Brain microvascular endothelial cell (primary cell): ENCODE measurements at regions not wholly inside any gene's neighbourhood (a gene's known extent, or its start where the extent isn't known, plus 50 kb on each side); places are given as distances from the start of the nearest gene placed in this dataset.
"Not testable (repeated sequence)": the region's sequence is repeated elsewhere in the genome, so short reads cannot be mapped to it uniquely, and the experiment has no call there.

ENCODE experiments used
- DNase-seq: peaks from one replicate; pipeline ENCODE4 v3.0.0-alpha.2; 2020
- H3K27ac ChIP-seq: fragments of 250-450 bp; sonication (Bioruptor Pico); 2 replicates; pipeline ENCODE4 v1.5.1; 2020; ENCODE audit warnings: mild to moderate bottlenecking, moderate library complexity
- H3K27me3 ChIP-seq: fragments of 250-450 bp; sonication (Bioruptor Pico); replicated peaks from 2 replicates; pipeline ENCODE4 v1.5.1; 2020; ENCODE audit warnings: mild to moderate bottlenecking
- H3K36me3 ChIP-seq: fragments of 250-450 bp; sonication (Bioruptor Pico); replicated peaks from 2 replicates; pipeline ENCODE4 v1.5.1; 2020; ENCODE audit warnings: mild to moderate bottlenecking
- H3K4me3 ChIP-seq: 2 replicates; pipeline ENCODE4 v1.5.1; 2011; ENCODE audit warnings: low read depth, mild to moderate bottlenecking, control low read depth, low read length, moderate library complexity
- CTCF ChIP-seq: IDR thresholded peaks from 2 replicates; pipeline ENCODE4 v1.5.1; 2011; ENCODE audit warnings: low read depth, mild to moderate bottlenecking, moderate library complexity, low read length, control low read depth, inconsistent platforms; ENCODE audit errors: missing control alignments
- in situ Hi-C: cut with HindIII; loops from 2 replicates; pipeline ENCODE4 v1.10.0; 2017; ENCODE audit warnings: low sequenced_read_pairs, low pct_ligation_motif_present

- no peaks in the 10 kb centered on the region for H3K27me3 ChIP-seq
- no peak for DNase-seq
- H3K27ac ChIP-seq, result no peak overlapping the region
- TF ChIP-seq CTCF, result no peak
- in situ Hi-C loops, result no loop called here
- H3K4me3 ChIP-seq, result no peak overlapping the region
- no peaks in the 10 kb centered on the region for H3K36me3 ChIP-seq
Measured at GRCh38 chr10:8283166-8283905, 228.8 kb downstream of the GATA3 start.

GRCh38 chr10:8283986-8284385 is 229.5 kb downstream of the GATA3 start:
- Histone ChIP-seq H3K4me3 (no peak overlapping the region), H3K27ac (no peak overlapping the region), H3K27me3 (no peaks in the 10 kb centered on the region), H3K36me3 (no peaks in the 10 kb centered on the region)
- in situ Hi-C loops, result no loop called here
- DNase-seq, result no peak
- no peak for TF ChIP-seq CTCF

GRCh38 chr10:8285970-8286369 is 231.5 kb downstream of the GATA3 start:
- H3K27me3 ChIP-seq, in situ Hi-C loops, H3K4me3 ChIP-seq, DNase-seq, H3K36me3 ChIP-seq, H3K27ac ChIP-seq: not testable (repeated sequence)

GRCh38 chr10:8288600-8288999 is 234.1 kb downstream of the GATA3 start:
- no peak for TF ChIP-seq CTCF
- no peaks in the 10 kb centered on the region for H3K27me3 ChIP-seq
- no peak for DNase-seq
- H3K36me3 ChIP-seq, result no peaks in the 10 kb centered on the region
- no peak overlapping the region for H3K4me3 ChIP-seq
- H3K27ac ChIP-seq, result no peak overlapping the region
- in situ Hi-C loops, result no loop called here

DNA sequence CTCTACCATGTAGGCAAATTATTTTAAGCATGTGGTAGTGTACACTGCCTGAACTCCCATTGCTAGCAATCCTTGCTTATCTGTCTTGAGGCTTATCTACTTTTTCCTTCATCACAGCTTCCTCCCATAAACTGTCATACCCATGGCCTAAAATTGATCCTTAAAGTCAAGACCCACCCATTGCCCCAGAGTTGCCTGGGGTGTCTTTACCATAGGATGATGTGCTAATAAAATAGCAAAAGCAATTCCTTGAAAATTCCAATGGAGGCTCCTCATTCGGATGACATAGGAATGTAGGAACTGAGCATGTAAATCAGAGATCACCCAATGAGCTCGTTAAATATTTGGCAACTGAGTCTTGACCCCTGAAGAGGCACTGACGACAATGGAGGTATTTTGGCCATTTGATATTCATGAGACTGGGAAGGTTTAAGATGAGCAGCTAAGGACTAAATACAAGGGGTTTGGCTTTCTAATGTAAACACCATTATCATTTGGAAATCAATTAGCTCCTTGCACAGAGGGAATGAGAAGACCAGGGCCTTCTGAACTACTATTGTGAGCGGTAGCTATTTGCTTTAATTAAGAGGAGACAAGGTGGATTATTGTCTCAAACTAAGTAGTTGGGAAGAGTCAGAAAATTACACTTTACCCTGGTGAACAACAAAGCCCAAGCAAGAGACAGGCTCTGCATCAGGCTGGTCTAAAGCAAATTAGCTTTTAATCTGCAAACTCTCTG is 234.9 kb downstream of the GATA3 start:
- H3K36me3 ChIP-seq, result no peaks in the 10 kb centered on the region
- no peak for TF ChIP-seq CTCF
- no peak overlapping the region for H3K4me3 ChIP-seq
- no peak overlapping the region for H3K27ac ChIP-seq
- in situ Hi-C loops, result no loop called here
- no peaks in the 10 kb centered on the region for H3K27me3 ChIP-seq
- no peak for DNase-seq

GRCh38 chr10:8294779-8295178 is 240.3 kb downstream of the GATA3 start:
- H3K27ac ChIP-seq, result no peak overlapping the region
- DNase-seq, result no peak
- in situ Hi-C loops, result no loop called here
- H3K36me3 ChIP-seq, result no peaks in the 10 kb centered on the region
- no peak overlapping the region for H3K4me3 ChIP-seq
- no peak for TF ChIP-seq CTCF
- no peaks in the 10 kb centered on the region for H3K27me3 ChIP-seq
